ENCODE measurements at regions not wholly inside any gene's neighbourhood (a gene's known extent, or its start where the extent isn't known, plus 50 kb on each side); places are given as distances from the start of the nearest gene placed in this dataset.

GRCh38 chr10:59595593-59595992 lies 114.1 kb downstream of the SLC16A9 start:
- DNase-seq (ENCODE audit: low spot score), result no peak

- no peak for DNase-seq (ENCODE audit: low spot score)
Measured at GRCh38 chr10:59593768-59594167, 115.9 kb downstream of the SLC16A9 start.

- no peak for DNase-seq (ENCODE audit: low spot score)
Measured at GRCh38 chr10:59589796-59590195, 119.9 kb downstream of the SLC16A9 start.

GRCh38 chr10:59588791-59589190 lies 120.9 kb downstream of the SLC16A9 start:
- no peak for DNase-seq (ENCODE audit: low spot score)

GRCh38 chr10:59587756-59588140 lies 121.9 kb downstream of the SLC16A9 start:
- DNase-seq (ENCODE audit: low spot score), result no peak

GRCh38 chr10:59587083-59587755 lies 122.4 kb downstream of the SLC16A9 start:
- DNase-seq (ENCODE audit: low spot score), result no peak

- no peak for DNase-seq (ENCODE audit: low spot score)
Measured at GRCh38 chr10:59586407-59586891, 123.2 kb downstream of the SLC16A9 start.

GRCh38 chr10:59585046-59585700 lies 124.5 kb downstream of the SLC16A9 start:
- no peak for DNase-seq (ENCODE audit: low spot score)

GRCh38 chr10:59582780-59583179 lies 126.9 kb downstream of the SLC16A9 start:
- no peak for DNase-seq (ENCODE audit: low spot score)

GRCh38 chr10:59582058-59582457 lies 127.6 kb downstream of the SLC16A9 start:
- no peak for DNase-seq (ENCODE audit: low spot score)

- DNase-seq (ENCODE audit: low spot score), result peak; percentile 70
Measured at GRCh38 chr10:59580026-59580863, 129.4 kb downstream of the SLC16A9 start.

- DNase-seq (ENCODE audit: low spot score), result no peak
Measured at GRCh38 chr10:59578741-59579140, 130.9 kb downstream of the SLC16A9 start.

GRCh38 chr10:59577984-59578383 lies 131.7 kb downstream of the SLC16A9 start:
- DNase-seq (ENCODE audit: low spot score), result no peak

GRCh38 chr10:59575269-59575668 lies 134.4 kb downstream of the SLC16A9 start:
- no peak for DNase-seq (ENCODE audit: low spot score)

- no peak for DNase-seq (ENCODE audit: low spot score)
Measured at GRCh38 chr10:59563531-59563930, 146.1 kb downstream of the SLC16A9 start.

- no peak for DNase-seq (ENCODE audit: low spot score)
Measured at GRCh38 chr10:59562126-59562525, 147.5 kb downstream of the SLC16A9 start.

- no peak for DNase-seq (ENCODE audit: low spot score)
Measured at GRCh38 chr10:59561477-59562121, 148.1 kb downstream of the SLC16A9 start.

GRCh38 chr10:59560990-59561389 lies 148.7 kb downstream of the SLC16A9 start:
- DNase-seq (ENCODE audit: low spot score), result no peak

GRCh38 chr10:59560161-59560560 lies 149.5 kb downstream of the SLC16A9 start:
- no peak for DNase-seq (ENCODE audit: low spot score)

- no peak for DNase-seq (ENCODE audit: low spot score)
Measured at GRCh38 chr10:59558066-59558465, 151.6 kb downstream of the SLC16A9 start.

GRCh38 chr10:59557642-59558041 lies 152.0 kb downstream of the SLC16A9 start:
- DNase-seq (ENCODE audit: low spot score), result no peak

GRCh38 chr10:59557052-59557451 lies 152.6 kb downstream of the SLC16A9 start:
- no peak for DNase-seq (ENCODE audit: low spot score)

Data from D341Med (cell line).